HG02798 (cell line): ENCODE measurements at regions not wholly inside any gene's neighbourhood (a gene's known extent, or its start where the extent isn't known, plus 50 kb on each side); places are given as distances from the start of the nearest gene placed in this dataset.

Source experiments
- ATAC-seq: cut with Tn5 transposase; IDR thresholded peaks from one replicate; pipeline ENCODE4 v1.9.1; 2021; ENCODE audit warnings: mild to moderate bottlenecking; ENCODE audit not compliant: unreplicated experiment, poor library complexity

DNA sequence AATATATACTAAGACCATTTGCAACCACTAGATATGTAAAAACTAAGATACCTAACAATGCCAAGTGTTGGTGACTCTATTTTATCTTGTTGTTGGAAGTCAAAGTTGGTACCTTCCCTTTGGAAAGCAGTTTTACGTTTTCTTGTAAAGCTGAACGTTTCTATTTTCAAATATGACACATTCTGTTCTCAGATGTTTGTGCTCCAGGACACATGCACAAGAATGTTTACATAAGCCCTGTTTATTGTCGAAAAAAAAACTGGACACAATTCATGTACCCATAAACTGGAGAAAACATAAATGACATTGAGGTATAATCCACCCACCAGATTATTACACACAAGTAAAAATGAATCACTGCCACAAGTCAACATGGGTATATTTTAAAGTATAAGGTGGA is 967.4 kb downstream of the BCL11B start:
- no peak for ATAC-seq

DNA sequence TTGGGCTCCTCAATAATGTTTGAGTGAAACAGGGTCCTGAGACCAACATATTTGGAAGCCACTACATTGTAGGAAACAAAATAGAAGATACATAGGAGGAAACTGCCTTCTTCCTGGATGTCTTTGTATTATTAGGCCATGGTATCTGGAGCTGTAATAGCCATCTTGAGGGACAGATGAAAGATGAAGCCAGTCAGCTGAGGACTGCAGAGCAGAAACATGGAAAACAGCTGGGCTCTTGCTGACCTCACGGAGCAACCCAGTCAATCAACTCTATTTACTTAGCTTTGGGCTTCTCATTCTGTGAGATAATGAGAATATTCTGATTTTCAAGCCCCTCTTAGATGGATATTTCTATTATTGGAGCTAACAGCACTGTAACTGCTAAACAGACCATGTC is 962.4 kb downstream of the BCL11B start:
- no peak for ATAC-seq

- no peak for ATAC-seq
Observed at GRCh38 chr14:98312006-98312405, 960.0 kb downstream of the BCL11B start.

GRCh38 chr14:98321841-98322240 is 950.2 kb downstream of the BCL11B start:
- no peak for ATAC-seq

DNA sequence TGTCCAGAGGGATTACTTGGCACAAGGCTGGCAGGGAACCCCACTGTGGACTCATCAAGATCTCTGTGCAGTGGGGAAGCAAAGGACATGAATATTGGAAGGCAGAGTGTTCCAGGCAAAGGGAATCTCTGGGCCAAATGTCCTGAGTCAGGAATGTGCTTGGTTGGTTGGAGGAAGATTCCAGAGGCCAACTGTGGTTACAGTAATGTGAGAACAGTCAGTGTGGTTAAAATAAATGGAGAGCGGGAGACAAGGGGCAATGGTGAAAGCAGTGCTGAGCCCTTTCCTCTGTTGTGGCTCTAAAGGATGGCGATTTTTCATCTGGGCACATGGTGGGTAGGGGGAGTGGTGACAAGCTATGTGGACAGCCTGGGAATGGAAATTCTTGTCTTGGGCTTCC is 948.2 kb downstream of the BCL11B start:
- no peak for ATAC-seq

- ATAC-seq: no peak
Observed at GRCh38 chr14:98325761-98326160, 946.2 kb downstream of the BCL11B start.

- ATAC-seq: no peak
Observed at GRCh38 chr14:98328496-98328895, 943.5 kb downstream of the BCL11B start.

GRCh38 chr14:98334186-98334585 is 937.8 kb downstream of the BCL11B start:
- no peak for ATAC-seq

DNA sequence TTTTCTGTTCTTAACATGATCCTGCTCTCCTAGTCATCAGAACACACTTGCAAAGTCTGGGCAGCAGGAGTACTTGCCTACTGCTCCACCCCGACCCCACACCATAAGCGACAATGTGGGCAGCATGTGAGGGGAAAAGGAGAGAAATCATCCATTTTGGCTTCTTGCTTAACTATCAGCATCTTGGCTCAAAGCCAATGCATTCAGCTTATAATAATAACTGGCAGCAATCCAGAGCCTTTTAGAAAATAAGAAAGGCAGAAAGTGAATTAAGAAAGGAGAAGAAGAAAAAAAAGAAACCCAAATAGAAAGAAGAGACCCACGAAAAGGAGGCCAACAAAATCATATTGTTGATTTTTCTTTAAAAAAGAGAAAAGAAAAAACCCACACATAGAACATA is 930.8 kb downstream of the BCL11B start:
- ATAC-seq: no peak

- ATAC-seq: no peak
Observed at GRCh38 chr14:98345161-98345560, 926.8 kb downstream of the BCL11B start.

GRCh38 chr14:98347686-98348085 is 924.3 kb downstream of the BCL11B start:
- no peak for ATAC-seq

DNA sequence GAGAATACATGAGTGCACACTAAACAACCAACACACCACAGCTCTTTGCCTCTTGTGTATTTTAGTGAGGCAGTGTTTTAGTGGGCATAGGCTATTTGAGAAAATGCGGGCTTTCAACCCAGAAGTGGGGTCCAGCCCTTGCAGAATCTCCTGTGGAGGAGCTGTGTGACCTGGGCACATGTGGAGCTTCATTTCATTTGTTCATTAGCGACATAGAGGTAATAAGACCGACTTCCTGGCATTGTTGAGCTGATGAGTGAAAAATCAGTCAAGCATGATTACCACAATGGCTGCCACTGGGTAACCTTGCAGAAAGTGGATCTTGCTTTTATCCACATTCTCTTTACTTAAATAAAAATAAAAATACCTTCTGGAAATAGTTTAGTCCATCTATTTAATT is 923.5 kb downstream of the BCL11B start:
- ATAC-seq: no peak

DNA sequence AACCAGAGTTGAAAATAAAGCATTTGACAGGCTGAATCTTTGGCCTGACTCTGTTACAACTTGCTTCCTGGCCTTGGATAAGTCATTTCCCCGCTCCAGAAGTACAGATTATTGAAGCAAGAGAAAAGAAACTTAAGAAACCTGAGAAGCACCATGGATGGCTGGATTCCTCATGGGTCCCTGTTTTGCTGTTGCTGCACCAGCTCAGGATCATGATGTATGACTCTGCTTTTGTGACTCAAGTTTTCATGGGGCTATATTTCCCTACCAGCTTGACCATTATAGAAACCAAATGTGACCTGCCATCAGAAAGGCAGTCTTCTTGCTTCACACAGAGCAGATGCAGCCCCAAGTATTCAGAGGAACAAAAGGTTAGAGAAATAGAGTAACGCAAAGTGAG is 921.8 kb downstream of the BCL11B start:
- ATAC-seq: no peak

- no peak for ATAC-seq
Observed at GRCh38 chr14:98364961-98365360, 907.0 kb downstream of the BCL11B start.

GRCh38 chr14:98366429-98366828 is 905.6 kb downstream of the BCL11B start:
- no peak for ATAC-seq

- no peak for ATAC-seq
Observed at GRCh38 chr14:98368221-98368620, 903.8 kb downstream of the BCL11B start.

- ATAC-seq: no peak
Observed at GRCh38 chr14:98368916-98369315, 903.1 kb downstream of the BCL11B start.

GRCh38 chr14:98369344-98369743 is 902.7 kb downstream of the BCL11B start:
- no peak for ATAC-seq

DNA sequence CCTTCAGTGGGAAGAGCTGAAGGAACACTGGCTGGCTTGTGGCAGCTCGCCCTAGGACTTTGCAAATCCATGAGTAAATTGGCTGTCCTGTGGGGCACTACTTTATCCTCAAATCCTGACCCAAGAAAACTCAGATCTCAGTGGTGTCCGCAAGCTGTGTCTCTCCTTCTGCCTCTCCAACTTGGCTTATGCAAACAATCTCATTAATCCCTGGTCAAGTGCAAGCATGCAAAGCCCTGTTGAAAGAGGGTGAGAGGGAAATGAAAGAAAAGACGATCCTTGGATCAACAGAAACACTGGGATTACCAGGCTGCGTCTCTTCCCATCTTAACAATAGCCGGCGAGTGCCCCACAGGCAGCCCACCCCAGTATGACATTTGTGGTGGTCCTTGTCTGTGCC is 901.6 kb downstream of the BCL11B start:
- ATAC-seq: no peak

DNA sequence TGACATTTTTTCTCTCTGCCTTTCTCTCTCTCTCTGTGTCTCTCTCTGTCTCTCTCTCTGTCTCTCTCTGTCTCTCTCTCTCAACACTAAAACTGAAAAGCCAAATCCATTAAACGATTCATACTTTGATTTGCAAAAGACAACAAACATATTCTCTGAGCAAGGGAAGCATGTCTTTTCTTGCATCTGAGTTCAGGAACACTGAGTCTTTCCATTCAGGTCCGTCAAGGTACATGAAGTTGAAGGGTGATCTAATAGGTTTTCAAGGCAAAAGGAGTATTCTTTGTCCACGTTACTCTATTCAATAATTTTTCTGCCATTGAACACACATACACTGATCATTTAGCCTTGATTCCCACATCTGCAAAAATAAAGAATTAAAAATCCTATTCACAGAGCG is 900.9 kb downstream of the BCL11B start:
- ATAC-seq: no peak

- no peak for ATAC-seq
Observed at GRCh38 chr14:98374136-98374535, 897.9 kb downstream of the BCL11B start.

DNA sequence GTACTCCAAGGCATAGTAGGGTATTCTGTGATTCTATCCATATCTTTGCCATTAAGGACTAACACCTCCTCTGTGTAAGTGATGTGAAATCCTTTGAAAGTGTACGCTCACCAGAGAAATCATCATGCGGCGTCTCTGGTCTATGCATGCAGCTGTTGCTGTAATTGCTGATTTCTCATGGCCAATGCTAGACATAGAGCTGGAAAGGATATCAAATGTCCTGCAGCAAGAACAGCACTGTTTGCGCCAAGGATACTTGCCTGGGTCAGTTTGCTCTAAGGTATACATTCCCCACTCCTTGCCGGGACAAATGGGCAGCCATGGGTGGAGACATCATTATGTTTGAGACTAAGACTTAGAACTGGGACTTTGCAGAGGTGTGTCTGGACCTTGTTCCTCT is 896.4 kb downstream of the BCL11B start:
- no peak for ATAC-seq

GRCh38 chr14:98379830-98380229 is 892.2 kb downstream of the BCL11B start:
- ATAC-seq: no peak
